ENCODE measurements at regions not wholly inside any gene's neighbourhood (a gene's known extent, or its start where the extent isn't known, plus 50 kb on each side); places are given as distances from the start of the nearest gene placed in this dataset.

DNA sequence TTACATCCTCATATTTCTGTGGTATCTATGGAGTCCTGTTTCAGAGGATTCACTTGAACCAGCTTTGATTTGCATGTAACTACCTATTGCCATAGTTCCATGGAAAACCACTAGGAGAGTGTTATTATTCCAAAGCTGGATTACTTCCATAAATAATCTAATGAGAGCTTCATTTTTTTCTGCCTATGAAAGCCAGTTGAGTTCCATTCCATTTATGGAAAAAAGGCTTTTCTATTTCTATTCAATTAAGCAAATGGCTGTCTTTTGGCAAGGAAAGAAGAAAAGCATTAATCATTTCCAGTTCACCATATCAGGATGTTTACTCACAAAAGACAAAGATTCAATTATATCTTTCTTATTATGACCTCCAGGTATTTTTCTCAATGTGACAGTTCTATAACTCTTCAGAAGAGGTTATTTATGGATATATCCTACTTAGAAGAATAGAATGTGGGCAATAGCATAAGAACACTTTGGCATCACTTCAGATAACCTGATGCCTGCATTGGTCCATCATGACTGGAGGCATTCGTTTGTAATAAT is 259.9 kb upstream of the ZPLD1 start:
- Histone ChIP-seq H3K27ac (ENCODE audit: low read depth in 2 of 2, low read length in 1 of 2) (peak overlapping the region; percentile 75 to 77; a peak in 3 of 4 replicates), H4K20me1 (ENCODE audit: insufficient read depth) (no peaks in the 10 kb centered on the region), H3K4me3 (ENCODE audit: low read depth in 2 of 2, low read length in 1 of 2) (no peak overlapping the region), H2AFZ (ENCODE audit: low read depth) (no peak overlapping the region), H3F3A (replicated peaks; ENCODE audit: insufficient read depth) (peaks cover 19% of the 10 kb centered on the region), H3K4me2 (peak overlapping the region; percentile 12; the same call in 1 of the 2 replicates), H3K9ac (peak overlapping the region; percentile 8), H3K36me3 (replicated peaks in 1 of 2; ENCODE audit: control insufficient read depth in 1 of 2, insufficient read depth in 2 of 2, low read length in 1 of 2) (no peaks in the 10 kb centered on the region), H3K9me3 (no peaks in the 10 kb centered on the region), H3K4me1 (ENCODE audit: control insufficient read depth in 1 of 2, insufficient read depth in 2 of 2, low read depth in 1 of 2, low read length in 1 of 2) (peaks cover 9 to 26% of the 10 kb centered on the region in 2 experiments; a peak in 3 of 4 replicates), H3K79me2 (ENCODE audit: insufficient read depth) (no peaks in the 10 kb centered on the region), H3K27me3 (ENCODE audit: insufficient read depth) (no peaks in the 10 kb centered on the region), H3K9me2 (no peaks in the 10 kb centered on the region)
- ChIA-PET CTCF (interaction anchor here (0.7 to 1.3 kb wide), 2 partner anchors 8 to 13 kb away, joined by 3 read pairs; no protein-coding TSS in a partner anchor), POLR2A (interaction anchor here (0.6 kb wide), 1 partner anchor 325 kb away, joined by 3 read pairs; the partner anchor contains the start of gene NFKBIZ)
- no peak for DNase-seq
- TF ChIP-seq MEF2A (IDR thresholded peaks at IDR 0.05; ENCODE audit: borderline replicate concordance, low read depth) (no peak), EP300 (IDR thresholded peaks at IDR 0.05; ENCODE audit: borderline replicate concordance in 1 of 2, low read depth in 1 of 2, low read length in 1 of 2) (peak; percentile 50 to 77), FOXM1 (IDR thresholded peaks at IDR 0.05; ENCODE audit: low read depth) (peak; percentile 71; the same call in 1 of the 2 replicates), MXI1 (IDR thresholded peaks at IDR 0.05; ENCODE audit: low read depth, low read length) (no peak), TEAD4 (IDR thresholded peaks at IDR 0.05; ENCODE audit: borderline replicate concordance, insufficient read depth) (peak; percentile 65; the same call in 1 of the 2 replicates), POLR2AphosphoS5 (IDR thresholded peaks at IDR 0.05; ENCODE audit: low read depth, low read length) (peak; percentile 34; the same call in 1 of the 2 replicates), GABPA (IDR thresholded peaks at IDR 0.05; ENCODE audit: low read depth) (no peak), TCF12 (IDR thresholded peaks at IDR 0.05) (peak; percentile 75), NFIC (IDR thresholded peaks at IDR 0.05; ENCODE audit: borderline replicate concordance) (peak; percentile 84), JUND (IDR thresholded peaks at IDR 0.05) (peak; percentile 40; the same call in 1 of the 2 replicates), RCOR1 (IDR thresholded peaks at IDR 0.05; ENCODE audit: low read length) (no peak)
- TF ChIP-seq, protein P1, sequence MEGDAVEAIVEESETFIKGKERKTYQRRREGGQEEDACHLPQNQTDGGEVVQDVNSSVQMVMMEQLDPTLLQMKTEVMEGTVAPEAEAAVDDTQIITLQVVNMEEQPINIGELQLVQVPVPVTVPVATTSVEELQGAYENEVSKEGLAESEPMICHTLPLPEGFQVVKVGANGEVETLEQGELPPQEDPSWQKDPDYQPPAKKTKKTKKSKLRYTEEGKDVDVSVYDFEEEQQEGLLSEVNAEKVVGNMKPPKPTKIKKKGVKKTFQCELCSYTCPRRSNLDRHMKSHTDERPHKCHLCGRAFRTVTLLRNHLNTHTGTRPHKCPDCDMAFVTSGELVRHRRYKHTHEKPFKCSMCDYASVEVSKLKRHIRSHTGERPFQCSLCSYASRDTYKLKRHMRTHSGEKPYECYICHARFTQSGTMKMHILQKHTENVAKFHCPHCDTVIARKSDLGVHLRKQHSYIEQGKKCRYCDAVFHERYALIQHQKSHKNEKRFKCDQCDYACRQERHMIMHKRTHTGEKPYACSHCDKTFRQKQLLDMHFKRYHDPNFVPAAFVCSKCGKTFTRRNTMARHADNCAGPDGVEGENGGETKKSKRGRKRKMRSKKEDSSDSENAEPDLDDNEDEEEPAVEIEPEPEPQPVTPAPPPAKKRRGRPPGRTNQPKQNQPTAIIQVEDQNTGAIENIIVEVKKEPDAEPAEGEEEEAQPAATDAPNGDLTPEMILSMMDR (IDR thresholded peaks at IDR 0.05), result peak; percentile 24; the same call in 1 of the 2 replicates
- TF ChIP-seq, protein P2, sequence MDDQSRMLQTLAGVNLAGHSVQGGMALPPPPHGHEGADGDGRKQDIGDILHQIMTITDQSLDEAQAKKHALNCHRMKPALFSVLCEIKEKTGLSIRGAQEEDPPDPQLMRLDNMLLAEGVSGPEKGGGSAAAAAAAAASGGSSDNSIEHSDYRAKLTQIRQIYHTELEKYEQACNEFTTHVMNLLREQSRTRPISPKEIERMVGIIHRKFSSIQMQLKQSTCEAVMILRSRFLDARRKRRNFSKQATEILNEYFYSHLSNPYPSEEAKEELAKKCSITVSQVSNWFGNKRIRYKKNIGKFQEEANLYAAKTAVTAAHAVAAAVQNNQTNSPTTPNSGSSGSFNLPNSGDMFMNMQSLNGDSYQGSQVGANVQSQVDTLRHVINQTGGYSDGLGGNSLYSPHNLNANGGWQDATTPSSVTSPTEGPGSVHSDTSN (IDR thresholded peaks at IDR 0.05), result peak; percentile 75
- 33% methylated on average over 1 of the region's 1 CpG for WGBS (ENCODE audit: low lambda C conversion rate)

DNA sequence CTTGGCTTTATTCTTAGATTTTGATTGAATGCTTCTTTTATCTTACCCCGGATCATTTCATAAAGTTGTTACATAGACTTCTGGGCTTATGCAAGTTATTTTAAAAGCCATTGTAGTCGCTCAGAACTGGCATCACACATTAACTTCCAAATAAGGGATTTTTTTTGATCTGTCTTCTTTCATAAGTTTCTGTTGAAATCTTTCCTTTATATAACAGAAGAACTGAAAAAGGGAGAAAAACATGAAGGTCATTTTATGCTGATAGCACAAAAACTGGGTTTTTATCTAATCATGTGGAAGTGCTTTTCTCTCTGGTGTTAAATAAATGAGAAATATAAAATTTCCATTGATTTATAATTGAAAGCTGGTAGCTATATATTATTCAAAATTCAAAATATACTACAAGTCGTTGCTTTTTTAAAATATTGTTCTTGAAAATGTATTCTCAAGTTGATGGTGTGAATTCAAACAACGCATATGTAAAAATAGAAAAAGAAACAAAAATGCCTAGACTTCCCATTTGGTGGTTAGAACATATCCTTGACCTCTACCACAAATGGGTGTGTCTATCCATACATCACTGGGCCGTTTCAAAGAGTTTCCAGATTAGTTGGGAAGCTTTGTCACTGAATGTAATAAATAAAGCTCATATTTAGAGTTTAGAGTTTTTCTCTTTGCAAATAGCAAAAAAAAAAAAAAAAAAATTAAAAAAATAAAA is 258.3 kb upstream of the ZPLD1 start:
- Histone ChIP-seq H3F3A (replicated peaks; ENCODE audit: insufficient read depth) (peaks cover 34% of the 10 kb centered on the region), H3K4me3 (ENCODE audit: low read depth in 2 of 2, low read length in 1 of 2) (no peak overlapping the region), H3K4me2 (no peak overlapping the region), H4K20me1 (ENCODE audit: insufficient read depth) (no peaks in the 10 kb centered on the region), H3K4me1 (ENCODE audit: control insufficient read depth in 1 of 2, insufficient read depth in 2 of 2, low read depth in 1 of 2, low read length in 1 of 2) (peaks cover 14 to 39% of the 10 kb centered on the region in 2 experiments; a peak in 3 of 4 replicates), H3K79me2 (ENCODE audit: insufficient read depth) (no peaks in the 10 kb centered on the region), H3K27me3 (ENCODE audit: insufficient read depth) (no peaks in the 10 kb centered on the region), H3K36me3 (replicated peaks in 1 of 2; ENCODE audit: control insufficient read depth in 1 of 2, insufficient read depth in 2 of 2, low read length in 1 of 2) (no peaks in the 10 kb centered on the region), H3K9me2 (no peaks in the 10 kb centered on the region), H3K9ac (no peak overlapping the region), H3K27ac (ENCODE audit: low read depth in 2 of 2, low read length in 1 of 2) (no peak overlapping the region), H2AFZ (ENCODE audit: low read depth) (no peak overlapping the region), H3K9me3 (no peaks in the 10 kb centered on the region)
- ChIA-PET CTCF (interaction anchor here (1.2 kb wide), 1 partner anchor 13 kb away, joined by 4 read pairs; no protein-coding TSS in a partner anchor), POLR2A (no interaction called here)
- WGBS (ENCODE audit: low lambda C conversion rate), result 95% methylated on average over 5 of the region's 5 CpGs
- TF ChIP-seq REST (IDR thresholded peaks at IDR 0.05; ENCODE audit: low read depth, low read length), result no peak
- TF ChIP-seq EP300 (IDR thresholded peaks at IDR 0.05; ENCODE audit: borderline replicate concordance in 1 of 2, low read depth in 1 of 2, low read length in 1 of 2), result no peak
- TF ChIP-seq GATA2 (CRISPR knock-in tag; IDR thresholded peaks at IDR 0.05), result no peak
- no peak for TF ChIP-seq POLR2AphosphoS5 (IDR thresholded peaks at IDR 0.05; ENCODE audit: low read depth, low read length)
- no peak for TF ChIP-seq RFX5 (IDR thresholded peaks at IDR 0.05; ENCODE audit: low read length)
- TF ChIP-seq FOXJ3 (CRISPR knock-in tag; IDR thresholded peaks at IDR 0.05), result no peak
- no peak for TF ChIP-seq SMC3 (IDR thresholded peaks at IDR 0.05; ENCODE audit: low read depth, low read length)
- TF ChIP-seq NRF1 (IDR thresholded peaks at IDR 0.05; ENCODE audit: low read depth, low read length), result no peak
- no peak for DNase-seq
